Suprapubic skin (tissue), 3 donors: ENCODE measurements at regions not wholly inside any gene's neighbourhood (a gene's known extent, or its start where the extent isn't known, plus 50 kb on each side); places are given as distances from the start of the nearest gene placed in this dataset.

Experiments
- POLR2A ChIP-seq, 2 donors: fragments of 450-650 bp; IDR thresholded peaks; one replicate each; pipeline ENCODE4 v1.6.1; 2017; ENCODE audit warnings: antibody characterized with exemption in 2 of 2, mild to moderate bottlenecking in 2 of 2, moderate library complexity in 2 of 2
- TF ChIP-seq, protein P1 (sequence below), 2 donors: fragments of 200-600 bp in 1 of 2; fragments of 450-650 bp in 1 of 2; sonication (generic) in 1 of 2; IDR thresholded peaks; one replicate each; pipeline ENCODE4 v1.5.1; 2016 to 2019; ENCODE audit warnings: antibody characterized with exemption in 2 of 2, mild to moderate bottlenecking in 1 of 2, moderate library complexity in 1 of 2

DNA sequence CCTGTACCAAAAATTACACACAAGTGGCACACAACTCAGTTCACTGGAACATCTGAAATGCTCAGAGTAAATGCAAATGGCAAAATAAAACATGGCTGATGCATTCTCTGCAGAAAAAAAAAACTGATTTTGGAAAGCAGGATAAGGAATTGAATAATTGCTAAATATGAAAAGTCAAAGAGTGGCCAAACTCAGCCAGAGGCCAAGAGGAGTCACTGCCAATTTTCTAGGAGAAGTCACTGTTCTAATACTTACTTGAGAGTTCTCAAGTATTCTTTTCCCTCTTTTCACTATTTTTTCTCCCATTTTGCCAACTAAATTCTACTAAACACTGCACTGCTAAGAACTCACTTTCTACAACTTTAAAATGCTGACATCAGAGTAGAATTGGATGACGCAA lies 1018.6 kb downstream of the TUSC7 start:
- TF ChIP-seq POLR2A (IDR thresholded peaks at IDR 0.05) = no peak
- TF ChIP-seq, protein P1, sequence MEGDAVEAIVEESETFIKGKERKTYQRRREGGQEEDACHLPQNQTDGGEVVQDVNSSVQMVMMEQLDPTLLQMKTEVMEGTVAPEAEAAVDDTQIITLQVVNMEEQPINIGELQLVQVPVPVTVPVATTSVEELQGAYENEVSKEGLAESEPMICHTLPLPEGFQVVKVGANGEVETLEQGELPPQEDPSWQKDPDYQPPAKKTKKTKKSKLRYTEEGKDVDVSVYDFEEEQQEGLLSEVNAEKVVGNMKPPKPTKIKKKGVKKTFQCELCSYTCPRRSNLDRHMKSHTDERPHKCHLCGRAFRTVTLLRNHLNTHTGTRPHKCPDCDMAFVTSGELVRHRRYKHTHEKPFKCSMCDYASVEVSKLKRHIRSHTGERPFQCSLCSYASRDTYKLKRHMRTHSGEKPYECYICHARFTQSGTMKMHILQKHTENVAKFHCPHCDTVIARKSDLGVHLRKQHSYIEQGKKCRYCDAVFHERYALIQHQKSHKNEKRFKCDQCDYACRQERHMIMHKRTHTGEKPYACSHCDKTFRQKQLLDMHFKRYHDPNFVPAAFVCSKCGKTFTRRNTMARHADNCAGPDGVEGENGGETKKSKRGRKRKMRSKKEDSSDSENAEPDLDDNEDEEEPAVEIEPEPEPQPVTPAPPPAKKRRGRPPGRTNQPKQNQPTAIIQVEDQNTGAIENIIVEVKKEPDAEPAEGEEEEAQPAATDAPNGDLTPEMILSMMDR (IDR thresholded peaks at IDR 0.05) = no peak
